Endodermal cell (in vitro differentiated cells): ENCODE measurements at regions not wholly inside any gene's neighbourhood (a gene's known extent, or its start where the extent isn't known, plus 50 kb on each side); places are given as distances from the start of the nearest gene placed in this dataset.

Source experiments
- DNase-seq: peaks from one replicate; pipeline ENCODE4 v3.0.0-alpha.2; 2017
- H3K27ac ChIP-seq: 2 replicates; pipeline ENCODE4 v1.5.1; 2013; ENCODE audit warnings: mild to moderate bottlenecking, low read depth, low read length, moderate library complexity
- H3K27me3 ChIP-seq: 2 replicates; pipeline ENCODE4 v1.6.1; 2013; ENCODE audit warnings: mild to moderate bottlenecking, low read length, moderate library complexity; ENCODE audit not compliant: insufficient read depth, control insufficient read depth, poor library complexity, severe bottlenecking
- H3K36me3 ChIP-seq: 2 replicates; pipeline ENCODE4 v1.7.0; 2013; ENCODE audit warnings: mild to moderate bottlenecking, low read length, moderate library complexity; ENCODE audit not compliant: control insufficient read depth, insufficient read depth
- H3K4me1 ChIP-seq: one replicate; pipeline ENCODE4 v1.7.0; 2013; ENCODE audit warnings: low read length; ENCODE audit not compliant: control insufficient read depth, insufficient read depth
- H3K4me3 ChIP-seq: 2 replicates; pipeline ENCODE4 v1.5.1; 2013; ENCODE audit warnings: mild to moderate bottlenecking, low read length, moderate library complexity
- H3K9ac ChIP-seq: 2 replicates; pipeline ENCODE4 v1.6.1; 2013; ENCODE audit warnings: mild to moderate bottlenecking, low read length, moderate library complexity; ENCODE audit not compliant: poor library complexity, severe bottlenecking; ENCODE audit errors: extremely low read depth
- H3K9me3 ChIP-seq: 2 replicates; pipeline ENCODE4 v1.6.1; 2013; ENCODE audit warnings: mild to moderate bottlenecking, low read length, moderate library complexity; ENCODE audit not compliant: control insufficient read depth
- H3K27ac Mint-ChIP-seq: 2 replicates; pipeline ENCODE4 v1.8.0; 2020; ENCODE audit warnings: mixed read lengths
- H3K27me3 Mint-ChIP-seq: 2 replicates; pipeline ENCODE4 v1.8.0; 2021; ENCODE audit warnings: mild to moderate bottlenecking, mixed read lengths; ENCODE audit not compliant: insufficient read depth
- H3K36me3 Mint-ChIP-seq: 2 replicates; pipeline ENCODE4 v1.8.0; 2020; ENCODE audit warnings: low read depth, mixed read lengths
- H3K4me1 Mint-ChIP-seq: 2 replicates; pipeline ENCODE4 v1.8.0; 2020; ENCODE audit warnings: mixed read lengths
- H3K4me3 Mint-ChIP-seq: 2 replicates; pipeline ENCODE4 v1.8.0; 2020; ENCODE audit warnings: mild to moderate bottlenecking, moderate library complexity, mixed read lengths
- H3K9me3 Mint-ChIP-seq: 2 replicates; pipeline ENCODE4 v1.8.0; 2020; ENCODE audit warnings: mild to moderate bottlenecking, mixed read lengths
- WGBS, 2 experiments: methylation state at CpG; one replicate each; pipeline versions ENCODE4 v1.1.5 to v1.1.7; 2013; ENCODE audit warnings: missing lambda C conversion rate in 2 of 2, mixed read lengths in 1 of 2; ENCODE audit not compliant: insufficient coverage in 1 of 2, insufficient read length in 1 of 2; 5-methylcytosine and 5-hydroxymethylcytosine counted together
- TF ChIP-seq, protein P1 (sequence below): fragments of 200-600 bp; sonication (generic); conservative IDR thresholded peaks from 2 replicates; pipeline ENCODE4 v1.5.0; 2021; ENCODE audit warnings: antibody characterized with exemption, mild to moderate bottlenecking

DNA sequence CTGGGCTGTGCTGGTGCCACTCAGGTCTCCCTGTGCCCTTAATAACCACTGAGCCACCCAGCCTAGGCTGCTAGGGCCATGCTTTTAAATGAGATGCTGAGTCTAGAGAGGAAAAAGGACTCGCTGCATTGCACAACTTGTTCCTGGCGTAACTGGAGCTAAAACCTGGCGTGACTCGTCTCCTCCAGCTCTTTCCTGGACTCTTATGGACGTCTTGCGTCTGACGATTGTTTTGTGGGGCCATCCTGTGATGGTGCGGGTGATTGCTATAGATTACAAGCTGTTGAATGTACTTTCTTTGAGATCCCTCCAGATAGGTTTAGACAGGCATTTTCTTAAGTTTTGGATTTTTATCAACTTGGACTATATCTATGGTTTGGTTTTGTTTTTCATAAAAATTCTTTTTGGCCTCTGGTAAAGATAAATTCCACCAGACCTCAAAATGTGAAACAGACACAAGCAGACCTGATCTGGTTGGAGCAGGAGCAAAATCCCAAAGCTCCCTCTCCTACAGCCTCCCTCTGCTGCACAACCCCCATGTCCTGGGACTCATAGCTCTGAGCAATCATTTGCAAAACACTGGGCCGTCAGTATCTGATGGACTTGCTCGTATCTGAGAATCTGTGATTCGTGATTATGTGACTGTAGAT lies 230.3 kb downstream of the ARHGAP12 start:
- H3K9me3 Mint-ChIP-seq = peaks cover 23% of the 10 kb centered on the region

DNA sequence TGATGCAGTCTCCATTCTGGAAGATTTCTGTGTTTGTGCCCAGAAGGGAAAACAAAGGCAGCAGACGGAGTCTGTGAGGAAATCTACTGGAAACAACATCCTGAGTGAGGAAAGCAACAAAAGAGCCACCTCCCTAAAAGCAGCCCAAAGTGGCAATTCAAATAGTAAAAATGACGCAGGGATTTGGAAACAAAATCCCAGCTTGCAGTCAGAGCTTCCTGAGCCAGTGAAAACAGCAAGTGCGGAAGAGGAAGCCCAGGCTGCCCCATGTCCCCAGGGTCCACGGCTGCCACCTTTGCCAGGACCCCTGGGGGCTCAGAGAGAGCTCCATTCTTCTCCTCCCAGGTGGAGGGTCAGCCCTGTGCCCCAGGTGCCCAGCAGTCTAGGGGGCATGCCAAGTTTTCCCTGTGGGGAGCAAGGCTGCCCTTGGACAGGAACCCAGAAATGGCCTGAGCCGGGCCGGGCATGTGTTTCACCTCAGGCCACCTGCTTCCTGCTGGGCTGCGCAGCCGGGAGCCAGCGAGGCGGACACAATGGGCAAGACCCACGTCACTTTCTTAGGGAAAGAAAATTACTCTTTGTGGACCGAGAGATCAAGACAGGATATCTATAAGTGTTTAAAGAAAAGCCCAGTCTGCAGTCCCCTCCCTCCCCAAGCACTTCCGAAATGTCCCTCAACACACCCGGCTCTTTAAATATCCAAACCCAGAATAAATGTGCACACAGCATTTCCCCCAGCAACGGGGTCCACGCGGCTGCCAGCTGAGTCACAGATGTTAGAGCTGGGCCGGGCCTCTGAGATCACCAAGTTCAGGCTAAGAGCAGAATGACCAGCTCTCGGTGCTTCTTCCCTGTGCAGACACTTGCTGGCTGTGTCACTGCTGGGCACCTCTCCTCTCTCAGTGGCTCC lies 231.1 kb downstream of the ARHGAP12 start:
- no peak overlapping the region for H3K9ac ChIP-seq
- Mint-ChIP-seq H3K27ac (no peak overlapping the region), H3K9me3 (peaks cover 15% of the 10 kb centered on the region), H3K4me1 (peaks cover 12% of the 10 kb centered on the region), H3K36me3 (peaks cover 3% of the 10 kb centered on the region), H3K27me3 (peaks cover 2% of the 10 kb centered on the region), H3K4me3 (no peak overlapping the region)
- no peak for DNase-seq
- no peak overlapping the region for H3K4me3 ChIP-seq
- TF ChIP-seq, protein P1, sequence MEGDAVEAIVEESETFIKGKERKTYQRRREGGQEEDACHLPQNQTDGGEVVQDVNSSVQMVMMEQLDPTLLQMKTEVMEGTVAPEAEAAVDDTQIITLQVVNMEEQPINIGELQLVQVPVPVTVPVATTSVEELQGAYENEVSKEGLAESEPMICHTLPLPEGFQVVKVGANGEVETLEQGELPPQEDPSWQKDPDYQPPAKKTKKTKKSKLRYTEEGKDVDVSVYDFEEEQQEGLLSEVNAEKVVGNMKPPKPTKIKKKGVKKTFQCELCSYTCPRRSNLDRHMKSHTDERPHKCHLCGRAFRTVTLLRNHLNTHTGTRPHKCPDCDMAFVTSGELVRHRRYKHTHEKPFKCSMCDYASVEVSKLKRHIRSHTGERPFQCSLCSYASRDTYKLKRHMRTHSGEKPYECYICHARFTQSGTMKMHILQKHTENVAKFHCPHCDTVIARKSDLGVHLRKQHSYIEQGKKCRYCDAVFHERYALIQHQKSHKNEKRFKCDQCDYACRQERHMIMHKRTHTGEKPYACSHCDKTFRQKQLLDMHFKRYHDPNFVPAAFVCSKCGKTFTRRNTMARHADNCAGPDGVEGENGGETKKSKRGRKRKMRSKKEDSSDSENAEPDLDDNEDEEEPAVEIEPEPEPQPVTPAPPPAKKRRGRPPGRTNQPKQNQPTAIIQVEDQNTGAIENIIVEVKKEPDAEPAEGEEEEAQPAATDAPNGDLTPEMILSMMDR = no peak
- no peaks in the 10 kb centered on the region for H3K4me1 ChIP-seq
- H3K36me3 ChIP-seq = no peaks in the 10 kb centered on the region
- 89% methylated on average over 12 to 19 of the region's 19 CpGs for WGBS, 2 experiments
- H3K9me3 ChIP-seq = peaks cover 10% of the 10 kb centered on the region
- H3K27me3 ChIP-seq = no peaks in the 10 kb centered on the region
- peak overlapping the region; percentile 62 for H3K27ac ChIP-seq

More for the DNA sequence above, 230.3 kb downstream of the ARHGAP12 start:
- H3K4me3 ChIP-seq = no peak overlapping the region
- H3K27me3 ChIP-seq = no peaks in the 10 kb centered on the region
- Mint-ChIP-seq H3K4me1 (peaks cover 12% of the 10 kb centered on the region), H3K27ac (no peak overlapping the region), H3K4me3 (no peak overlapping the region), H3K36me3 (peaks cover 5% of the 10 kb centered on the region), H3K27me3 (peaks cover 2% of the 10 kb centered on the region)
- TF ChIP-seq, protein P1 = no peak
- DNase-seq = no peak
- H3K27ac ChIP-seq = no peak overlapping the region
- H3K9ac ChIP-seq = no peak overlapping the region
- H3K36me3 ChIP-seq = no peaks in the 10 kb centered on the region
- H3K9me3 ChIP-seq = peaks cover 18% of the 10 kb centered on the region
- WGBS, 2 experiments = 94 to 97% methylated on average over 8 to 10 of the region's 11 CpGs
- H3K4me1 ChIP-seq = no peaks in the 10 kb centered on the region

DNA sequence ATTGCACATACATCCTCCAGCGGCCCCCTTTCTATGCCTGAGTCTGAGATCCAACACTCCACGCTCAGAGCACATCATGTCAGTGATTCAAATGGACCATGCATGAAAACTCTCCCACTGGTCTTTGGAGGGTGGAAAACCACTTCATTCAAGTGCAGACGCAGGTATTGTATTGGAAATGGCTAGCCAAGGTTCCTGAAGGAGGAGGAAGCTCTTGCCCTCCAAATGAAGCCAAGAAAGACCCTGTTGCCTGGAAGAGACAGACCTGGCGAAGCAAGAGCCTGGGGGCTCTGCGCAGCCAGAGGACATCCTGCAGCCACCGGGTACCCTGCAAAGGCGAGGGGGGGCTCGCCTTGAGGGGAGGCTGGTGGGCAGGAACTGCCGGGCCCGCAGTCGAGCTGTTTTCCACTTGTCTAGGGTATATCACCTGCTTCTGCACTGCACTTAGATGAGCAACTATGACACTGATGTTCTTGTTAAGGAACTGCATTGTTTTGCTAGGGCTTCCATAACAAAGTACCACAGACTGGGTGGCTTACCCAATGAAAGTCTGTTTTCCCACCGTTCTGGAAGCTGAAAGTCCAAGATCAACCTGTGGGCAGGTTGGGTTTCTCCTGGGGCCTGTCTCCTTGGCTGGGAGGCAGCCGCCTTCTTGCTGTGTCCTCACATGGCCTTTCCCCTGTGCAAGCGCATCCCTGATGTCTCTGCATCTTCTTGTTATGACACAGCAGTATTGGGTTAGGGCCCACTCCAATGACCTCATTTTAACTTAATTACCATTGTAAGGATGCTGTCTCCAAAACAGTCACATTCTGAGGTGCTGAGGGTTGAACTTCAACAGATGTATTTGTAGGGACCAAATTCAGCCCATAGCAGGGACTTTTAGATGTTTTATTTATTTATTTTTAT lies 233.4 kb downstream of the ARHGAP12 start:
- Histone ChIP-seq H3K9me3 (peaks cover 4% of the 10 kb centered on the region), H3K4me1 (no peaks in the 10 kb centered on the region), H3K27me3 (no peaks in the 10 kb centered on the region), H3K9ac (no peak overlapping the region), H3K4me3 (no peak overlapping the region), H3K27ac (peak overlapping the region; percentile 29), H3K36me3 (no peaks in the 10 kb centered on the region)
- Mint-ChIP-seq H3K4me3 (no peak overlapping the region), H3K4me1 (peaks cover 12% of the 10 kb centered on the region), H3K9me3 (peaks cover 11% of the 10 kb centered on the region), H3K36me3 (no peaks in the 10 kb centered on the region), H3K27me3 (no peaks in the 10 kb centered on the region), H3K27ac (no peak overlapping the region)
- TF ChIP-seq, protein P1 = no peak
- DNase-seq = no peak
- 88 to 93% methylated on average over 9 to 14 of the region's 14 CpGs for WGBS, 2 experiments
